ENCODE measurements at regions not wholly inside any gene's neighbourhood (a gene's known extent, or its start where the extent isn't known, plus 50 kb on each side); places are given as distances from the start of the nearest gene placed in this dataset.
"Not testable (repeated sequence)": the region's sequence is repeated elsewhere in the genome, so short reads cannot be mapped to it uniquely, and the experiment has no call there.

DNA sequence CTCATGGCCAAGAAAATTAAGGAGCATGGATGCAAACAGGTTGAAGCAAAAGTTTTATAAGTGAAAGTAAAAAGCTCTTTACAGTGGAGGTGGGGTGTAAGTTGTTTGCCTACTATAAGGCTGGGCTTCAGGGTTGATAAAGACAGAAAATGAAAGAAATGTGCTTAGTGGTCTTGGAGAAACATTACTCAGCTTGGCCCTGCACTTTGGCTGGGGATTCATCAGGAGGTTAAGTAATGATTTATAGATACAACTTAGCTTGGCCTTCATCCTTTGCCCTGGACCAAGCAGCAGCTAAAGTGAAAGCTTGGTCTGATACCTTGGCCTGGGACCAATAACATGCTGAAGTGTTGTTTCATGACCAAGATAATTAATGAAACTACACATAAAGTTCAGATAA, 175.3 kb upstream of the TSPY4 start:
- not testable (repeated sequence) for TF ChIP-seq POLR2A, POLR2AphosphoS5, TAF1 (IDR thresholded peaks at IDR 0.05; ENCODE audit: low read depth, low read length)
